ENCODE measurements at regions not wholly inside any gene's neighbourhood (a gene's known extent, or its start where the extent isn't known, plus 50 kb on each side); places are given as distances from the start of the nearest gene placed in this dataset.

- Histone ChIP-seq H3K4me2 (ENCODE audit: control insufficient read depth, insufficient read depth) (peak overlapping the region; percentile 34; the same call in 1 of the 2 replicates), H3K36me3 (ENCODE audit: control insufficient read depth in 2 of 2, insufficient read depth in 2 of 2, low read length in 1 of 2) (no peaks in the 10 kb centered on the region), H3K9ac (ENCODE audit: control insufficient read depth, insufficient read depth, low read length) (no peak overlapping the region), H4K20me1 (ENCODE audit: control insufficient read depth, insufficient read depth) (no peaks in the 10 kb centered on the region), H2AFZ (ENCODE audit: control insufficient read depth, low read depth, low read length) (no peak overlapping the region), H3K27me3 (replicated peaks in 1 of 2; ENCODE audit: control insufficient read depth in 2 of 2, insufficient read depth in 2 of 2, low read length in 1 of 2) (peaks cover 0 to 7% of the 10 kb centered on the region in 2 experiments; a peak in 2 of 4 replicates), H3K4me1 (ENCODE audit: control insufficient read depth, insufficient read depth, low read length) (peaks cover 19% of the 10 kb centered on the region), H3K79me2 (ENCODE audit: control insufficient read depth, insufficient read depth, low read length) (no peaks in the 10 kb centered on the region), H3K9me3 (replicated peaks; ENCODE audit: control insufficient read depth, insufficient read depth, low read length) (no peaks in the 10 kb centered on the region), H3K27ac (ENCODE audit: control insufficient read depth, insufficient read depth) (peak overlapping the region; percentile 20; the same call in 1 of the 2 replicates), H3K4me3 (no peak overlapping the region)
- BruUV-seq (replicated peaks), result no TSS peak
- SMC1A ChIA-PET (ENCODE audit: uncharacterized antibody, unreplicated experiment), result interaction anchor here (0.7 kb wide), 1 partner anchor 37 kb away, joined by 4 read pairs; no protein-coding TSS in a partner anchor
- intact Hi-C loops (cut with micrococcal nuclease; ENCODE audit: unreplicated experiment) (loop anchor here (10.0 kb wide), 1 partner anchor 136 kb away; no protein-coding TSS in a partner anchor), in situ Hi-C loops (cut with MboI) (no loop called here)
- POLR2A ChIA-PET, result no interaction called here
- no peak for DNase-seq (ENCODE audit: low read depth, low spot score)
- TF ChIP-seq BRCA1 (IDR thresholded peaks at IDR 0.05; ENCODE audit: low read depth, low read length), result no peak
- TF ChIP-seq E2F4 (IDR thresholded peaks at IDR 0.05; ENCODE audit: low read depth, low read length), result no peak
- TF ChIP-seq ZBTB40 (IDR thresholded peaks at IDR 0.05; ENCODE audit: borderline replicate concordance), result no peak
- TF ChIP-seq TCF12 (IDR thresholded peaks at IDR 0.05; ENCODE audit: low read depth, low read length), result no peak
- no peak for TF ChIP-seq LARP7 (IDR thresholded peaks at IDR 0.05)
- TF ChIP-seq PBX3 (IDR thresholded peaks at IDR 0.05; ENCODE audit: insufficient replicate concordance, low read depth, low read length), result no peak
- no peak for TF ChIP-seq SKIL (IDR thresholded peaks at IDR 0.05; ENCODE audit: low read depth, poor library complexity, severe bottlenecking)
- TF ChIP-seq NFIC (IDR thresholded peaks at IDR 0.05; ENCODE audit: low read depth, low read length), result 0 out of 2 replicates have a peak, but pooled peaks have one; percentile 20
- TF ChIP-seq ZNF622 (IDR thresholded peaks at IDR 0.05), result no peak
- TF ChIP-seq CBX3 (IDR thresholded peaks at IDR 0.05; ENCODE audit: borderline replicate concordance, low read depth), result no peak
- TF ChIP-seq MEF2B (IDR thresholded peaks at IDR 0.05; ENCODE audit: partially characterized antibody, poor library complexity, severe bottlenecking), result no peak
- no peak for TF ChIP-seq NBN (IDR thresholded peaks at IDR 0.05)
- 0 out of 2 replicates have a peak, but pooled peaks have one; percentile 6 for TF ChIP-seq IKZF1 (conservative IDR thresholded peaks at IDR 0.05)
- TF ChIP-seq IRF3 (IDR thresholded peaks at IDR 0.05), result no peak
- 0% methylated on average over 3 of the region's 3 CpGs for WGBS (ENCODE audit: insufficient coverage, insufficient replicate concordance, low lambda C conversion rate, missing lambda C conversion rate)
- RAD21 ChIA-PET (ENCODE audit: unreplicated experiment), result interaction anchor here (4.1 kb wide), 1 partner anchor 427 kb away, joined by 19 read pairs; no protein-coding TSS in a partner anchor
- CTCF ChIA-PET, result interaction anchor here (0.7 to 4.6 kb wide), 3 partner anchors 121 to 428 kb away, joined by 3 to 63 read pairs (median 10); no protein-coding TSS in a partner anchor
- no peak for FAIRE-seq
- peak; percentile 42 for ATAC-seq
Measured at GRCh38 chr9:22241024-22241423, 205.6 kb upstream of the DMRTA1 start.
